ENCODE measurements at regions not wholly inside any gene's neighbourhood (a gene's known extent, or its start where the extent isn't known, plus 50 kb on each side); places are given as distances from the start of the nearest gene placed in this dataset.

GRCh38 chr4:167811958-167812357 is 280.4 kb upstream of the ANXA10 start:
- WGBS (ENCODE audit: insufficient coverage, insufficient replicate concordance, low lambda C conversion rate, missing lambda C conversion rate), result 0% methylated on average over 1 of the region's 1 CpG
- BruUV-seq (replicated peaks), result no TSS peak

GRCh38 chr4:167826281-167826680 is 266.1 kb upstream of the ANXA10 start:
- ATAC-seq (no peak), DNase-seq (ENCODE audit: low read depth, low spot score) (no peak), FAIRE-seq (no peak)
- Histone ChIP-seq H3K27ac (ENCODE audit: control insufficient read depth, insufficient read depth) (no peak overlapping the region), H3K27me3 (replicated peaks in 1 of 2; ENCODE audit: control insufficient read depth in 2 of 2, insufficient read depth in 2 of 2, low read length in 1 of 2) (no peaks in the 10 kb centered on the region), H3K4me3 (no peak overlapping the region), H3K36me3 (ENCODE audit: control insufficient read depth in 2 of 2, insufficient read depth in 2 of 2, low read length in 1 of 2) (no peaks in the 10 kb centered on the region), H3K4me2 (ENCODE audit: control insufficient read depth, insufficient read depth) (no peak overlapping the region), H3K79me2 (ENCODE audit: control insufficient read depth, insufficient read depth, low read length) (no peaks in the 10 kb centered on the region), H3K4me1 (ENCODE audit: control insufficient read depth, insufficient read depth, low read length) (no peaks in the 10 kb centered on the region), H2AFZ (ENCODE audit: control insufficient read depth, low read depth, low read length) (no peak overlapping the region), H4K20me1 (ENCODE audit: control insufficient read depth, insufficient read depth) (no peaks in the 10 kb centered on the region), H3K9ac (ENCODE audit: control insufficient read depth, insufficient read depth, low read length) (no peak overlapping the region), H3K9me3 (replicated peaks; ENCODE audit: control insufficient read depth, insufficient read depth, low read length) (no peaks in the 10 kb centered on the region)
- SMC1A ChIA-PET (ENCODE audit: uncharacterized antibody, unreplicated experiment), result no interaction called here
- CTCF ChIA-PET, result no interaction called here
- intact Hi-C loops (cut with micrococcal nuclease; ENCODE audit: unreplicated experiment) (no loop called here), in situ Hi-C loops (cut with MboI) (no loop called here)
- WGBS (ENCODE audit: insufficient coverage, insufficient replicate concordance, low lambda C conversion rate, missing lambda C conversion rate), result 0% methylated on average over 2 of the region's 2 CpGs
- BruUV-seq (replicated peaks), result no TSS peak
- RAD21 ChIA-PET (ENCODE audit: unreplicated experiment), result no interaction called here
- POLR2A ChIA-PET, result no interaction called here
- TF ChIP-seq TCF7 (IDR thresholded peaks at IDR 0.05; ENCODE audit: borderline replicate concordance), result no peak
- TF ChIP-seq HDAC6 (IDR thresholded peaks at IDR 0.05; ENCODE audit: unreplicated experiment), result no peak
- TF ChIP-seq RBBP5 (conservative IDR thresholded peaks at IDR 0.05), result no peak
- TF ChIP-seq HDGF (IDR thresholded peaks at IDR 0.05), result no peak
- TF ChIP-seq ZNF24 (IDR thresholded peaks at IDR 0.05), result no peak
- TF ChIP-seq BRCA1 (IDR thresholded peaks at IDR 0.05; ENCODE audit: low read depth, low read length), result no peak
- TF ChIP-seq SUZ12 (IDR thresholded peaks at IDR 0.05; ENCODE audit: unreplicated experiment), result no peak
- TF ChIP-seq ZNF622 (IDR thresholded peaks at IDR 0.05), result no peak
- TF ChIP-seq MTA3 (IDR thresholded peaks at IDR 0.05; ENCODE audit: borderline replicate concordance, low read length), result no peak
- TF ChIP-seq TCF12 (IDR thresholded peaks at IDR 0.05; ENCODE audit: low read depth, low read length), result no peak
- TF ChIP-seq KAT2A (conservative IDR thresholded peaks at IDR 0.05; ENCODE audit: control insufficient read depth, low read depth, low read length), result no peak
- no peak for TF ChIP-seq CHD2 (IDR thresholded peaks at IDR 0.05; ENCODE audit: borderline replicate concordance, low read depth, low read length)
- no peak for TF ChIP-seq USF1 (IDR thresholded peaks at IDR 0.05; ENCODE audit: borderline replicate concordance, extremely low read length, insufficient read depth, low read depth, low read length)

More at GRCh38 chr4:167811958-167812357, 280.4 kb upstream of the ANXA10 start:
- DNase-seq (ENCODE audit: low read depth, low spot score) (no peak), ATAC-seq (no peak), FAIRE-seq (no peak)
- H3K9me3 ChIP-seq (replicated peaks; ENCODE audit: control insufficient read depth, insufficient read depth, low read length), result no peaks in the 10 kb centered on the region
- ChIA-PET POLR2A (no interaction called here), CTCF (no interaction called here), RAD21 (ENCODE audit: unreplicated experiment) (no interaction called here), SMC1A (ENCODE audit: uncharacterized antibody, unreplicated experiment) (no interaction called here)
- no peaks in the 10 kb centered on the region for H3K4me1 ChIP-seq (ENCODE audit: control insufficient read depth, insufficient read depth, low read length)
- H3K27me3 ChIP-seq (replicated peaks in 1 of 2; ENCODE audit: control insufficient read depth in 2 of 2, insufficient read depth in 2 of 2, low read length in 1 of 2), result no peaks in the 10 kb centered on the region
- no peak overlapping the region for H3K4me3 ChIP-seq
- no peak overlapping the region for H3K4me2 ChIP-seq (ENCODE audit: control insufficient read depth, insufficient read depth)
- H3K79me2 ChIP-seq (ENCODE audit: control insufficient read depth, insufficient read depth, low read length), result no peaks in the 10 kb centered on the region
- no peaks in the 10 kb centered on the region for H4K20me1 ChIP-seq (ENCODE audit: control insufficient read depth, insufficient read depth)
- no peak overlapping the region for H2AFZ ChIP-seq (ENCODE audit: control insufficient read depth, low read depth, low read length)
- H3K36me3 ChIP-seq (ENCODE audit: control insufficient read depth in 2 of 2, insufficient read depth in 2 of 2, low read length in 1 of 2), result no peaks in the 10 kb centered on the region
- no peak overlapping the region for H3K9ac ChIP-seq (ENCODE audit: control insufficient read depth, insufficient read depth, low read length)
- H3K27ac ChIP-seq (ENCODE audit: control insufficient read depth, insufficient read depth), result no peak overlapping the region
- in situ Hi-C loops (cut with MboI), result no loop called here
- intact Hi-C loops (cut with micrococcal nuclease; ENCODE audit: unreplicated experiment), result no loop called here
- TF ChIP-seq ZBTB33 (IDR thresholded peaks at IDR 0.05) (no peak), TARDBP (IDR thresholded peaks at IDR 0.05; ENCODE audit: borderline replicate concordance) (no peak), KDM1A (IDR thresholded peaks at IDR 0.05; ENCODE audit: borderline replicate concordance) (no peak), POLR2A (IDR thresholded peaks at IDR 0.05; ENCODE audit: low read depth, low read length) (no peak), STAT1 (conservative IDR thresholded peaks at IDR 0.05) (no peak), POLR2AphosphoS2 (IDR thresholded peaks at IDR 0.05; ENCODE audit: low read depth, low read length) (no peak), EED (IDR thresholded peaks at IDR 0.05; ENCODE audit: low read depth) (no peak)

All from GM12878 (cell line).